Hematopoietic multipotent progenitor cell (in vitro differentiated cells): ENCODE measurements at regions not wholly inside any gene's neighbourhood (a gene's known extent, or its start where the extent isn't known, plus 50 kb on each side); places are given as distances from the start of the nearest gene placed in this dataset.
"Not testable (repeated sequence)": the region's sequence is repeated elsewhere in the genome, so short reads cannot be mapped to it uniquely, and the experiment has no call there.

Experiments
- DNase-seq, 3 donors: peaks; one replicate each; pipeline ENCODE4 v3.0.0-alpha.2; 2011 to 2015; ENCODE audit warnings: low read depth in 2 of 3, low spot score in 2 of 3

- DNase-seq = no peak
Observed at GRCh38 chr4:162945713-162946112, 221.0 kb downstream of the NAF1 start.

GRCh38 chr4:162943263-162943662 is 223.4 kb downstream of the NAF1 start:
- DNase-seq = no peak

- no peak for DNase-seq
Observed at GRCh38 chr4:162938738-162939485, 227.8 kb downstream of the NAF1 start.

GRCh38 chr4:162935214-162935613 is 231.5 kb downstream of the NAF1 start:
- DNase-seq = no peak

- no peak for DNase-seq
Observed at GRCh38 chr4:162931286-162931685, 235.4 kb downstream of the NAF1 start.

- no peak for DNase-seq
Observed at GRCh38 chr4:162921178-162921785, 245.4 kb downstream of the NAF1 start.

GRCh38 chr4:162920649-162921048 is 246.0 kb downstream of the NAF1 start:
- no peak for DNase-seq

GRCh38 chr4:162912482-162912881 is 254.2 kb downstream of the NAF1 start:
- DNase-seq = no peak

GRCh38 chr4:162911349-162911748 is 255.3 kb downstream of the NAF1 start:
- DNase-seq = no peak

- no peak for DNase-seq
Observed at GRCh38 chr4:162909952-162910351, 256.7 kb downstream of the NAF1 start.

- no peak for DNase-seq
Observed at GRCh38 chr4:162894387-162894786, 272.3 kb downstream of the NAF1 start.

- no peak for DNase-seq
Observed at GRCh38 chr4:162891788-162892707, 274.6 kb downstream of the NAF1 start.

- DNase-seq = no peak
Observed at GRCh38 chr4:162878096-162878495, 288.6 kb downstream of the NAF1 start.

- no peak for DNase-seq
Observed at GRCh38 chr4:162874748-162875147, 291.9 kb downstream of the NAF1 start.

- DNase-seq = no peak
Observed at GRCh38 chr4:162871990-162872389, 294.7 kb downstream of the NAF1 start.

GRCh38 chr4:162869157-162869556 is 297.5 kb downstream of the NAF1 start:
- no peak for DNase-seq

- no peak for DNase-seq
Observed at GRCh38 chr4:162866565-162866964, 300.1 kb downstream of the NAF1 start.

GRCh38 chr4:162865102-162865501 is 301.6 kb downstream of the NAF1 start:
- no peak for DNase-seq

GRCh38 chr4:162853788-162854187 is 312.9 kb downstream of the NAF1 start:
- DNase-seq = no peak

GRCh38 chr4:162852642-162853041 is 314.0 kb downstream of the NAF1 start:
- no peak for DNase-seq

GRCh38 chr4:162851241-162851758 is 315.4 kb downstream of the NAF1 start:
- DNase-seq = not testable (repeated sequence)
